MM.1S (cell line): ENCODE measurements at regions not wholly inside any gene's neighbourhood (a gene's known extent, or its start where the extent isn't known, plus 50 kb on each side); places are given as distances from the start of the nearest gene placed in this dataset.

Source experiments
- CTCF ChIP-seq: fragments of 300-600 bp; sonication (generic); IDR thresholded peaks from 2 replicates; pipeline ENCODE4 v1.5.1; 2016; ENCODE audit warnings: antibody characterized with exemption, low read length, mixed read lengths
- EZH2 ChIP-seq: fragments of 300-600 bp; sonication (generic); optimal IDR thresholded peaks from 2 replicates; pipeline ENCODE3; 2017; ENCODE audit warnings: low read depth, mild to moderate bottlenecking, antibody characterized with exemption, low read length, mixed read lengths
- EZH2phosphoT487 ChIP-seq: fragments of 300-600 bp; sonication (generic); IDR thresholded peaks from 2 replicates; pipeline ENCODE4 v1.6.1; 2018; ENCODE audit warnings: antibody characterized with exemption, low read length

GRCh38 chr7:96589038-96589437, 120.6 kb downstream of the SEM1 start:
- TF ChIP-seq CTCF (no peak), EZH2 (no peak), EZH2phosphoT487 (no peak)
